Left ventricle myocardium inferior (tissue), 1 donor: ENCODE measurements at regions not wholly inside any gene's neighbourhood (a gene's known extent, or its start where the extent isn't known, plus 50 kb on each side); places are given as distances from the start of the nearest gene placed in this dataset.

ENCODE experiments used
- DNase-seq: peaks from one replicate; pipeline ENCODE4 v3.0.0-alpha.2; 2020
- H3K27ac ChIP-seq: fragments of 200-600 bp; replicated peaks from 2 replicates; pipeline ENCODE4 v1.8.0; 2021
- H3K27me3 ChIP-seq: fragments of 200-600 bp; 2 replicates; pipeline ENCODE4 v1.8.0; 2021; ENCODE audit warnings: low read depth
- H3K36me3 ChIP-seq: fragments of 200-600 bp; 2 replicates; pipeline ENCODE4 v1.8.0; 2021
- H3K4me1 ChIP-seq: fragments of 200-600 bp; 2 replicates; pipeline ENCODE4 v1.8.0; 2021
- H3K4me3 ChIP-seq: fragments of 200-600 bp; 2 replicates; pipeline ENCODE4 v1.8.0; 2021; ENCODE audit warnings: mild to moderate bottlenecking, moderate library complexity
- H3K9me3 ChIP-seq: fragments of 200-600 bp; replicated peaks from 2 replicates; pipeline ENCODE4 v1.8.0; 2021
- intact Hi-C: fragments of 100-400 bp; cut with micrococcal nuclease; formaldehyde crosslinking; loops from one replicate; pipeline ENCODE4 v1.11.0; 2022
- TF ChIP-seq, protein P1 (sequence below): fragments of 200-600 bp; IDR thresholded peaks from 2 replicates; pipeline ENCODE4 v1.8.0; 2021; ENCODE audit warnings: antibody characterized with exemption, mild to moderate bottlenecking, borderline replicate concordance
- donor health status: DM: no; HTN: yes; CAD: no; lungs with severe emphysema.

DNA sequence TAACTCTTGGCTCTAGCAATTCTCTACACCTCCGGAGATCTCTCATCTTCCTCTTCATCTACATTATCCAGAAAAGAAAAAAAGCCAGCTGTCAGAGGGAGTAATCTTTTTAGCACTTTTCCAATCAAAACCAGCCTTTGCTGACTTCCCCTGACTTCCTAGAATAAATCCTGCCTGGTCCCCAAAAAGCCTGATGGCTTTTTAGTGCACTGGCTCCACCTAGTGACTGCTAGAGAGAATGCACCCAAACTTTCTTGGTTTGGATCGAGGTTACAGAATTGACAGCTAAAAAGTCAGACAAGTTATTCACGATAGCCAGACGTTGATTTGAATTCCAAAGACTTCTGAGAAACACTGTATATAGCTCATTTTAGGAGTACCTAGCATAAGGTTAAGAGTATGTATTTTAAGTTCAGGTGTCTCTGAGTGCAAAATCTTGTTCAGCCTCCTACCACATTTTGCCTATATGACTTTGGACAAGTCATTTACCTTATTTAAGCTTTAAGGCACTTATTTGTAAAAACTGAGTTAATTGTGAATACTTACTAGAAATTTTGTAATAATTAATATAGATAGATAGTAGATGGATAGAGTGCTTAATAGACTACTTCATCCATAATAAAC, 185.7 kb upstream of the GRIN2B start:
- Histone ChIP-seq H3K27me3 (peaks cover 18% of the 10 kb centered on the region), H3K36me3 (no peaks in the 10 kb centered on the region), H3K9me3 (no peaks in the 10 kb centered on the region), H3K4me3 (no peak overlapping the region), H3K27ac (no peak overlapping the region), H3K4me1 (no peaks in the 10 kb centered on the region)
- intact Hi-C loops, result loop anchor here (5.0 kb wide), 1 partner anchor 305 kb away; no protein-coding TSS in a partner anchor
- TF ChIP-seq, protein P1, sequence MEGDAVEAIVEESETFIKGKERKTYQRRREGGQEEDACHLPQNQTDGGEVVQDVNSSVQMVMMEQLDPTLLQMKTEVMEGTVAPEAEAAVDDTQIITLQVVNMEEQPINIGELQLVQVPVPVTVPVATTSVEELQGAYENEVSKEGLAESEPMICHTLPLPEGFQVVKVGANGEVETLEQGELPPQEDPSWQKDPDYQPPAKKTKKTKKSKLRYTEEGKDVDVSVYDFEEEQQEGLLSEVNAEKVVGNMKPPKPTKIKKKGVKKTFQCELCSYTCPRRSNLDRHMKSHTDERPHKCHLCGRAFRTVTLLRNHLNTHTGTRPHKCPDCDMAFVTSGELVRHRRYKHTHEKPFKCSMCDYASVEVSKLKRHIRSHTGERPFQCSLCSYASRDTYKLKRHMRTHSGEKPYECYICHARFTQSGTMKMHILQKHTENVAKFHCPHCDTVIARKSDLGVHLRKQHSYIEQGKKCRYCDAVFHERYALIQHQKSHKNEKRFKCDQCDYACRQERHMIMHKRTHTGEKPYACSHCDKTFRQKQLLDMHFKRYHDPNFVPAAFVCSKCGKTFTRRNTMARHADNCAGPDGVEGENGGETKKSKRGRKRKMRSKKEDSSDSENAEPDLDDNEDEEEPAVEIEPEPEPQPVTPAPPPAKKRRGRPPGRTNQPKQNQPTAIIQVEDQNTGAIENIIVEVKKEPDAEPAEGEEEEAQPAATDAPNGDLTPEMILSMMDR, result peak; percentile 94
- DNase-seq, result no peak

DNA sequence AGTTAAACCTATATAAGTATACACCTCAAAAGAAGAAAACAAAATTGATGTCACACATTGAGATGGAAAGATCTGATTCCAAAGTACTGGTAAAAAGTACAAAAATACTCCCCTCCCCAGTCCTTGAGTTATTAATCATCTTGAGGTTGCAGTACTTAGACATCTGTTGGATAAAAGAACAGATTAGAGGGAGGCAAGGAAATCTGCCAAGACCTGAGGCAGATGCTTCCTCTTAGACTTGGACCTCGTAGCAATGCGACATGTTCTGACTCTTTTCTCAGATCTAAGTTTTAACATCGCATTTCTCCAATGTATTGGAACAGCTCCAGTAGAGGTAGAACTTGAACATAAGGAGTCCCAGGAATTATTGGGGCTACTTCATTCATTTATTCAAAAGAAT, 187.9 kb upstream of the GRIN2B start:
- H3K9me3 ChIP-seq, result no peaks in the 10 kb centered on the region
- H3K27ac ChIP-seq, result no peak overlapping the region
- peaks cover 33% of the 10 kb centered on the region for H3K27me3 ChIP-seq
- TF ChIP-seq, protein P1, result no peak
- no peaks in the 10 kb centered on the region for H3K36me3 ChIP-seq
- intact Hi-C loops, result loop anchor here (5.0 kb wide), 1 partner anchor 307 kb away; no protein-coding TSS in a partner anchor
- H3K4me3 ChIP-seq, result no peak overlapping the region
- H3K4me1 ChIP-seq, result no peaks in the 10 kb centered on the region
- no peak for DNase-seq

DNA sequence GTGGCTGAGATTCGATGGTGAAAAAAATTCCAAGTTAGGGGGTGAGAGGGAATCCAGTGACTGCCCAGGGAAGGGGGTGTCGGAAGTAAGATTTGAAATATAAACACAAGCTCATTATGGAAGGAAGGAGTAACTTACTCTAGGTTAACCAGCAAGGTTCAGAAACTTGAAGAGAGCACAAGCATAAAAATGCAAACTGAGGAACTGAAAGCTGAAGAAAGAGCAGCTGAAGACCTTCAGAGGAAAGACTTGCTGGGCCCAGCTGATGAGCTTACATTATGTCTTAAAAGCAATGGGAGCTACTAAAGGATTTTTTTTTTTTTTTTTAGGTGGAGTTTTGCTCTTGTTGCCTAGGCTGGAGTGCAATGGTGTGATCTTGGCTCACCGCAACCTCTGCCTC, 189.7 kb upstream of the GRIN2B start:
- TF ChIP-seq, protein P1, result no peak
- H3K4me1 ChIP-seq, result no peaks in the 10 kb centered on the region
- no peaks in the 10 kb centered on the region for H3K36me3 ChIP-seq

DNA sequence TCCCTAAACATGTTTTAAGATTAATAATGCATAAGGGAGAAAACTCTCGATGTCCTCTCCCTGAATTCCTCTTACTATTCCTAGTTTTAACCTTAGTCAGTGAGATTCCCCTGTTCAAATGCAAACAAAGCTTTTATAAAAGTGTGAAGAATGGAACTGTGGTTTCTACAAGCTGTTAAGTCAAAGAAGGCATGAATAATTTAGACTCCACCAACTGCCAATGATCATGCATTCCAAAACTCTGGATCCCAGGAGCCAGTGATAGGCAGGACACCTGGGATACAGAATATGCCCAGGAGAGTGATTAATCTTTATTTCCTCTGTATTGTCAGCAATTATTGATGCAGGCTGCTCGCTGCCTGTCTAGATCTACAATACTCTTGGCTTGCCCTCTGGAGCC, 190.3 kb upstream of the ATF7IP start:
- intact Hi-C loops, result no loop called here
- Histone ChIP-seq H3K27me3 (peaks cover 19% of the 10 kb centered on the region), H3K36me3 (no peaks in the 10 kb centered on the region), H3K9me3 (no peaks in the 10 kb centered on the region), H3K4me1 (no peaks in the 10 kb centered on the region), H3K4me3 (no peak overlapping the region), H3K27ac (no peak overlapping the region)
- TF ChIP-seq, protein P1, result no peak
- no peak for DNase-seq

More for the DNA sequence above, 189.7 kb upstream of the GRIN2B start:
- no peak for DNase-seq
- H3K9me3 ChIP-seq, result no peaks in the 10 kb centered on the region
- H3K27me3 ChIP-seq, result peaks cover 33% of the 10 kb centered on the region
- intact Hi-C loops, result no loop called here
- H3K27ac ChIP-seq, result no peak overlapping the region
- H3K4me3 ChIP-seq, result no peak overlapping the region

DNA sequence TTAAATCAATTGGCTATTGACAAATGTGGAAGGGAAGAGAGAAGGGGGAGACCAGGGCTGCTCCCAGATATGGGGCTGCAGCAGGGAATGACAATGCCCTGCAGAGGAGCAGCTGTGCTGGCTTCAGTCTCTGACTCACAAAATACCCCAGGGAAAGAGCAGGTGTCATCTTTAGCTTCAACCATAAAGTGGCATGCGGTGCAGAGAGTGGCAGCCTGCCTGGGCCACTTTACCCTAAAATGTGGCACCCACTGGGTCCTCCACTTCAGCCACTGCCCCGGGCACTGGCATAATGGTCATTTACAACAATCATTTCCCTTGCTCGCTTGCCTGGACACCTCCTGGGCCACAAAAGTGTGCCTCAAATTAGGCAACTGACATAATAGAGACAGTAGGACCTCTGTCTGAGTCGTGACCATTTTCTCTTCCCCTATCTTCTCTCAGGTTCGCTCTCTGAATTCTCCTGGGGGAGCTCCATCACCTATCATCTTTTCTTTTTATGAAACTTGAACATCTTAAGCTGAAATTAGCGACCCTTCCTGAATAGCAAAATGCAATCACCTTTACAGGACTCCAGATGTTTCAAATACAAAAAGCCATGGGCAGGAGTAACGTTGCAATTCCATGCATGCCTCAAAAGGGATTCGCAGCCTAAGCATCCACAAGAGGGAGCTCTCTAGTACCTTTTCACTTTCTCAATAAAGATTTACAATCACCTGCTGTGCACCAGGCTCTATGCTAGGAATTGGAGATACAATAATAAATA, 179.9 kb upstream of the ATF7IP start:
- intact Hi-C loops, result no loop called here
- no peaks in the 10 kb centered on the region for H3K36me3 ChIP-seq
- no peak for DNase-seq
- no peak overlapping the region for H3K4me3 ChIP-seq
- TF ChIP-seq, protein P1, result peak; percentile 70
- no peak overlapping the region for H3K27ac ChIP-seq
- H3K27me3 ChIP-seq, result peaks cover 36% of the 10 kb centered on the region
- H3K9me3 ChIP-seq, result no peaks in the 10 kb centered on the region
- H3K4me1 ChIP-seq, result no peaks in the 10 kb centered on the region
